Smooth muscle cell (in vitro differentiated cells): ENCODE measurements at regions not wholly inside any gene's neighbourhood (a gene's known extent, or its start where the extent isn't known, plus 50 kb on each side); places are given as distances from the start of the nearest gene placed in this dataset.

Experiments used
- DNase-seq: peaks from one replicate; lab custom pipeline; 2025; ENCODE audit not compliant: unreplicated experiment; lab: John Stamatoyannopoulos, UW
- H2AFZ ChIP-seq: fragments of 200-600 bp; sonication (generic); 2 replicates; pipeline ENCODE4 v1.6.0; 2016; ENCODE audit warnings: antibody characterized with exemption, low read depth, mild to moderate bottlenecking
- H3F3A ChIP-seq: fragments of 200-600 bp; sonication (generic); 2 replicates; pipeline ENCODE4 v1.6.0; 2017; ENCODE audit warnings: antibody characterized with exemption, low read depth
- H3K27ac ChIP-seq: fragments of 200-600 bp; sonication (generic); 2 replicates; pipeline ENCODE4 v1.5.1; 2016; ENCODE audit warnings: low read depth, mild to moderate bottlenecking
- H3K27me3 ChIP-seq: fragments of 200-600 bp; sonication (generic); 2 replicates; pipeline ENCODE4 v1.6.1; 2016; ENCODE audit warnings: low read depth, mild to moderate bottlenecking
- H3K36me3 ChIP-seq: fragments of 200-600 bp; sonication (generic); 2 replicates; pipeline ENCODE4 v1.5.1; 2016; ENCODE audit warnings: low read depth
- H3K4me1 ChIP-seq: fragments of 200-600 bp; sonication (generic); 2 replicates; pipeline ENCODE4 v1.5.1; 2016; ENCODE audit warnings: low read depth
- H3K4me2 ChIP-seq: fragments of 200-600 bp; sonication (generic); 2 replicates; pipeline ENCODE4 v1.6.0; 2016; ENCODE audit warnings: mild to moderate bottlenecking
- H3K4me3 ChIP-seq: fragments of 200-600 bp; sonication (generic); 2 replicates; pipeline ENCODE4 v1.5.1; 2016; ENCODE audit warnings: mild to moderate bottlenecking
- H3K79me2 ChIP-seq: fragments of 200-600 bp; sonication (generic); 2 replicates; pipeline ENCODE4 v1.6.0; 2016; ENCODE audit warnings: low read depth, mild to moderate bottlenecking
- H3K9ac ChIP-seq: fragments of 200-600 bp; sonication (generic); 2 replicates; pipeline ENCODE4 v1.6.0; 2016; ENCODE audit warnings: low read depth
- H3K9me3 ChIP-seq: fragments of 200-600 bp; sonication (generic); replicated peaks from 2 replicates; pipeline ENCODE4 v1.5.1; 2016; ENCODE audit warnings: low read depth
- H4K20me1 ChIP-seq: fragments of 200-600 bp; sonication (generic); 2 replicates; pipeline ENCODE4 v1.6.0; 2016; ENCODE audit warnings: low read depth
- CTCF ChIP-seq: fragments of 200-600 bp; sonication (generic); IDR thresholded peaks from 2 replicates; pipeline ENCODE4 v1.5.1; 2017; ENCODE audit warnings: borderline replicate concordance, mild to moderate bottlenecking, antibody characterized with exemption; ENCODE audit not compliant: insufficient read depth, poor library complexity, severe bottlenecking
- WGBS: methylation state at CpG from one replicate; pipeline ENCODE4 v1.1.7; 2016; ENCODE audit warnings: low lambda C conversion rate; 5-methylcytosine and 5-hydroxymethylcytosine counted together

- Histone ChIP-seq H3K4me3 (no peak overlapping the region), H4K20me1 (no peaks in the 10 kb centered on the region), H3K4me1 (no peaks in the 10 kb centered on the region), H3K36me3 (no peaks in the 10 kb centered on the region), H3F3A (no peaks in the 10 kb centered on the region), H3K79me2 (no peaks in the 10 kb centered on the region), H3K4me2 (no peak overlapping the region), H3K9ac (no peak overlapping the region), H3K27ac (no peak overlapping the region), H3K27me3 (peaks cover 7% of the 10 kb centered on the region), H3K9me3 (no peaks in the 10 kb centered on the region), H2AFZ (no peak overlapping the region)
- no peak for TF ChIP-seq CTCF
- WGBS = 90% methylated on average over 5 of the region's 5 CpGs
- no peak for DNase-seq
Measured at GRCh38 chr4:11685481-11685880, 256.8 kb upstream of the HS3ST1 start.

- TF ChIP-seq CTCF = no peak
- no peaks in the 10 kb centered on the region for H3K79me2 ChIP-seq
- no peaks in the 10 kb centered on the region for H3K36me3 ChIP-seq
- H3F3A ChIP-seq = no peaks in the 10 kb centered on the region
- H3K4me3 ChIP-seq = no peak overlapping the region
- no peaks in the 10 kb centered on the region for H3K9me3 ChIP-seq
- no peak overlapping the region for H3K27ac ChIP-seq
- H2AFZ ChIP-seq = no peak overlapping the region
- no peaks in the 10 kb centered on the region for H3K4me1 ChIP-seq
- H4K20me1 ChIP-seq = no peaks in the 10 kb centered on the region
- no peak overlapping the region for H3K4me2 ChIP-seq
- no peak for DNase-seq
- 94% methylated on average over 3 of the region's 3 CpGs for WGBS
- no peak overlapping the region for H3K9ac ChIP-seq
- no peaks in the 10 kb centered on the region for H3K27me3 ChIP-seq
Measured at GRCh38 chr4:11675051-11675800, 246.5 kb upstream of the HS3ST1 start.

- DNase-seq = no peak
- no peaks in the 10 kb centered on the region for H4K20me1 ChIP-seq
- no peak for TF ChIP-seq CTCF
- H3K9ac ChIP-seq = no peak overlapping the region
- H3F3A ChIP-seq = no peaks in the 10 kb centered on the region
- H3K27me3 ChIP-seq = no peaks in the 10 kb centered on the region
- no peak overlapping the region for H2AFZ ChIP-seq
- no peak overlapping the region for H3K27ac ChIP-seq
- no peak overlapping the region for H3K4me2 ChIP-seq
- H3K9me3 ChIP-seq = no peaks in the 10 kb centered on the region
- no peaks in the 10 kb centered on the region for H3K36me3 ChIP-seq
- no peaks in the 10 kb centered on the region for H3K4me1 ChIP-seq
- H3K4me3 ChIP-seq = no peak overlapping the region
- no peaks in the 10 kb centered on the region for H3K79me2 ChIP-seq
Measured at GRCh38 chr4:11670304-11670703, 241.6 kb upstream of the HS3ST1 start.

GRCh38 chr4:11669156-11669555 lies 240.5 kb upstream of the HS3ST1 start:
- TF ChIP-seq CTCF = no peak
- Histone ChIP-seq H3K27ac (peak overlapping the region; percentile 47), H2AFZ (no peak overlapping the region), H3K27me3 (no peaks in the 10 kb centered on the region), H4K20me1 (no peaks in the 10 kb centered on the region), H3K79me2 (no peaks in the 10 kb centered on the region), H3K9ac (no peak overlapping the region), H3K4me3 (no peak overlapping the region), H3F3A (no peaks in the 10 kb centered on the region), H3K9me3 (no peaks in the 10 kb centered on the region), H3K36me3 (no peaks in the 10 kb centered on the region), H3K4me1 (no peaks in the 10 kb centered on the region), H3K4me2 (no peak overlapping the region)
- 26% methylated on average over 2 of the region's 2 CpGs for WGBS
- DNase-seq = no peak
